PC-3 (cell line): ENCODE measurements at regions not wholly inside any gene's neighbourhood (a gene's known extent, or its start where the extent isn't known, plus 50 kb on each side); places are given as distances from the start of the nearest gene placed in this dataset.

ENCODE experiments used
- ATAC-seq: fragments of 200-7000 bp; cut with Tn5 transposase; 2 replicates; pipeline ENCODE4 v1.9.1; 2020; ENCODE audit warnings: mild to moderate bottlenecking, moderate library complexity
- BruUV-seq: library from RNA; stranded (reverse); fragments of 400-500 nt; replicated peaks from 2 replicates; lab custom pipeline; 2021; lab: Mats Ljungman, UMichigan
- CTCF ChIA-PET: fragments of 300-600 bp; sonication (Branson Sonifier 250); formaldehyde crosslinking; loops from one replicate; lab custom pipeline; 2022; ENCODE audit warnings: antibody characterized with exemption; lab: Charles Lee
- POLR2A ChIA-PET: fragments of 300-600 bp; sonication (Branson Sonifier 250); formaldehyde crosslinking; loops from one replicate; lab custom pipeline; 2022; ENCODE audit warnings: antibody characterized with exemption; ENCODE audit not compliant: unreplicated experiment; lab: Charles Lee
- DNase-seq: peaks from one replicate; pipeline ENCODE4 v3.0.0-alpha.2; 2015
- H2AFZ ChIP-seq: fragments of 300-600 bp; sonication (generic); 2 replicates; pipeline ENCODE4 v1.6.0; 2016; ENCODE audit warnings: antibody characterized with exemption, low read length
- H3F3A ChIP-seq: fragments of 300-600 bp; sonication (generic); one replicate; pipeline ENCODE4 v1.6.0; 2017; ENCODE audit warnings: antibody characterized with exemption, low read length, control low read depth, mild to moderate bottlenecking; ENCODE audit not compliant: unreplicated experiment
- H3K27ac ChIP-seq: fragments of 300-600 bp; sonication (generic); 2 replicates; pipeline ENCODE4 v1.5.1; 2016; ENCODE audit warnings: mild to moderate bottlenecking, low read length
- H3K27me3 ChIP-seq: fragments of 300-600 bp; sonication (generic); 2 replicates; pipeline ENCODE4 v1.6.1; 2016; ENCODE audit warnings: low read length, mixed read lengths
- H3K36me3 ChIP-seq: fragments of 300-600 bp; sonication (generic); 2 replicates; pipeline ENCODE4 v1.6.1; 2016; ENCODE audit warnings: low read depth, mixed run types, low read length, mixed read lengths
- H3K4me1 ChIP-seq: fragments of 300-600 bp; sonication (generic); 2 replicates; pipeline ENCODE4 v1.5.1; 2016; ENCODE audit warnings: low read length; ENCODE audit not compliant: insufficient read depth
- H3K4me2 ChIP-seq: fragments of 300-600 bp; sonication (generic); 2 replicates; pipeline ENCODE4 v1.6.0; 2016; ENCODE audit warnings: low read length
- H3K4me3 ChIP-seq: fragments of 300-600 bp; sonication (generic); 2 replicates; pipeline ENCODE4 v1.5.1; 2016; ENCODE audit warnings: mild to moderate bottlenecking, low read length, mixed read lengths
- H3K79me2 ChIP-seq: fragments of 300-600 bp; sonication (generic); 2 replicates; pipeline ENCODE4 v1.6.1; 2017; ENCODE audit warnings: low read length, mixed read lengths
- H3K9ac ChIP-seq: fragments of 300-600 bp; sonication (generic); 2 replicates; pipeline ENCODE4 v1.6.0; 2016; ENCODE audit warnings: mild to moderate bottlenecking, low read length
- H3K9me2 ChIP-seq: fragments of 300-600 bp; sonication (generic); replicated peaks from 2 replicates; pipeline ENCODE4 v1.6.1; 2016; ENCODE audit warnings: mixed run types, low read length, mixed read lengths
- H3K9me3 ChIP-seq: fragments of 300-600 bp; sonication (generic); 2 replicates; pipeline ENCODE4 v1.6.1; 2016; ENCODE audit warnings: low read length, mixed read lengths
- H4K20me1 ChIP-seq: fragments of 300-600 bp; sonication (generic); 2 replicates; pipeline ENCODE4 v1.6.1; 2016; ENCODE audit warnings: low read length, mixed read lengths
- EZH2 ChIP-seq: fragments of 300-600 bp; sonication (generic); IDR thresholded peaks from one replicate; pipeline ENCODE4 v1.6.1; 2017; ENCODE audit warnings: antibody characterized with exemption, mild to moderate bottlenecking, low read length; ENCODE audit not compliant: unreplicated experiment
- EZH2phosphoT487 ChIP-seq: fragments of 300-600 bp; sonication (generic); IDR thresholded peaks from 2 replicates; pipeline ENCODE4 v1.6.1; 2018; ENCODE audit warnings: mild to moderate bottlenecking, antibody characterized with exemption, low read length, borderline replicate concordance
- intact Hi-C: fragments of 100-400 bp; cut with micrococcal nuclease; formaldehyde crosslinking; loops from 2 replicates; pipeline ENCODE4 v1.9.0; 2023
- TF ChIP-seq, protein P1 (sequence below): fragments of 300-600 bp; sonication (generic); conservative IDR thresholded peaks from 2 replicates; pipeline ENCODE4 v1.5.1; 2017; ENCODE audit warnings: antibody characterized with exemption, low read depth, mild to moderate bottlenecking, low read length

DNA sequence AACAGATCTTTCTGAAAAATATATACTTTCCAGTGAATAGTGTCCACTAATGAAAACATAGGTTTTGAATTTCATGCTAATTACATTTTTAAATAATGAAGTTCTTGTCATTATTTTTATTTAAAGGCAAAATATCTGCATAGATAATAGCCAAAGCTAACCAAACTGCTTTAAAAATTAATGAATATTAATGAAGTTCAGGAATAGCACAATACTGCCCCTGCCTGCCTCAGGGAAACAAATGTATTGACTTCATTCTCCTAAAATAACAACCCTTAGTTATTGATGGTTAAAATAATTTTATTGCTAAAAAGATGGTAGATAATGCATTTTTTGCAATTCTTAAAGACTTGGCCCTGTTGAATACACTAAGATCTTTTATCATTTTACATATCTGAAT lies 103.6 kb upstream of the SSBP2 start:
- H3K4me3 ChIP-seq, result no peak overlapping the region
- ChIA-PET POLR2A (no interaction called here), CTCF (no interaction called here)
- no peak overlapping the region for H3K9ac ChIP-seq
- H2AFZ ChIP-seq, result no peak overlapping the region
- TF ChIP-seq EZH2 (no peak), EZH2phosphoT487 (no peak)
- TF ChIP-seq, protein P1, sequence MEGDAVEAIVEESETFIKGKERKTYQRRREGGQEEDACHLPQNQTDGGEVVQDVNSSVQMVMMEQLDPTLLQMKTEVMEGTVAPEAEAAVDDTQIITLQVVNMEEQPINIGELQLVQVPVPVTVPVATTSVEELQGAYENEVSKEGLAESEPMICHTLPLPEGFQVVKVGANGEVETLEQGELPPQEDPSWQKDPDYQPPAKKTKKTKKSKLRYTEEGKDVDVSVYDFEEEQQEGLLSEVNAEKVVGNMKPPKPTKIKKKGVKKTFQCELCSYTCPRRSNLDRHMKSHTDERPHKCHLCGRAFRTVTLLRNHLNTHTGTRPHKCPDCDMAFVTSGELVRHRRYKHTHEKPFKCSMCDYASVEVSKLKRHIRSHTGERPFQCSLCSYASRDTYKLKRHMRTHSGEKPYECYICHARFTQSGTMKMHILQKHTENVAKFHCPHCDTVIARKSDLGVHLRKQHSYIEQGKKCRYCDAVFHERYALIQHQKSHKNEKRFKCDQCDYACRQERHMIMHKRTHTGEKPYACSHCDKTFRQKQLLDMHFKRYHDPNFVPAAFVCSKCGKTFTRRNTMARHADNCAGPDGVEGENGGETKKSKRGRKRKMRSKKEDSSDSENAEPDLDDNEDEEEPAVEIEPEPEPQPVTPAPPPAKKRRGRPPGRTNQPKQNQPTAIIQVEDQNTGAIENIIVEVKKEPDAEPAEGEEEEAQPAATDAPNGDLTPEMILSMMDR, result peak; percentile 50
- H3K27me3 ChIP-seq, result no peaks in the 10 kb centered on the region
- H4K20me1 ChIP-seq, result no peaks in the 10 kb centered on the region
- BruUV-seq, result no TSS peak
- H3K27ac ChIP-seq, result no peak overlapping the region
- no peaks in the 10 kb centered on the region for H3K9me3 ChIP-seq
- intact Hi-C loops, result loop anchor here (5.0 kb wide), 4 partner anchors 118 to 1753 kb away; partner anchors contain the start of gene ATG10
- no peaks in the 10 kb centered on the region for H3K36me3 ChIP-seq
- peaks cover 16% of the 10 kb centered on the region for H3K4me1 ChIP-seq
- ATAC-seq (no peak), DNase-seq (no peak)
- no peaks in the 10 kb centered on the region for H3K9me2 ChIP-seq
- no peaks in the 10 kb centered on the region for H3F3A ChIP-seq
- no peak overlapping the region for H3K4me2 ChIP-seq
- H3K79me2 ChIP-seq, result no peaks in the 10 kb centered on the region

- H3K4me2 ChIP-seq, result no peak overlapping the region
- intact Hi-C loops, result loop anchor here (2.0 to 5.0 kb wide), 5 partner anchors 119 to 1754 kb away; partner anchors contain the start of gene ATG10
- TF ChIP-seq, protein P1, result no peak
- TF ChIP-seq EZH2 (no peak), EZH2phosphoT487 (no peak)
- no TSS peak for BruUV-seq
- H3K9me2 ChIP-seq, result no peaks in the 10 kb centered on the region
- no peak overlapping the region for H3K27ac ChIP-seq
- H2AFZ ChIP-seq, result no peak overlapping the region
- no peaks in the 10 kb centered on the region for H3K79me2 ChIP-seq
- H3K36me3 ChIP-seq, result no peaks in the 10 kb centered on the region
- H3K9ac ChIP-seq, result no peak overlapping the region
- no peaks in the 10 kb centered on the region for H3F3A ChIP-seq
- DNase-seq, result no peak
- CTCF ChIA-PET, result no interaction called here
- H3K4me1 ChIP-seq, result peaks cover 16% of the 10 kb centered on the region
- no peaks in the 10 kb centered on the region for H3K9me3 ChIP-seq
- no peaks in the 10 kb centered on the region for H4K20me1 ChIP-seq
- no peak overlapping the region for H3K4me3 ChIP-seq
- POLR2A ChIA-PET, result no interaction called here
- ATAC-seq, result no peak
- H3K27me3 ChIP-seq, result no peaks in the 10 kb centered on the region
Measured at GRCh38 chr5:81853030-81853357, 102.1 kb upstream of the SSBP2 start.

GRCh38 chr5:81852291-81853029 lies 101.6 kb upstream of the SSBP2 start:
- H3F3A ChIP-seq, result no peaks in the 10 kb centered on the region

More at GRCh38 chr5:81852291-81853029, 101.6 kb upstream of the SSBP2 start:
- Histone ChIP-seq H4K20me1 (no peaks in the 10 kb centered on the region), H3K27me3 (no peaks in the 10 kb centered on the region), H3K4me2 (peak overlapping the region; percentile 93; the same call in 1 of the 2 replicates), H3K9me2 (no peaks in the 10 kb centered on the region), H3K9me3 (no peaks in the 10 kb centered on the region), H3K36me3 (no peaks in the 10 kb centered on the region), H3K4me1 (peaks cover 12% of the 10 kb centered on the region), H3K79me2 (no peaks in the 10 kb centered on the region), H2AFZ (no peak overlapping the region), H3K27ac (no peak overlapping the region), H3K9ac (no peak overlapping the region), H3K4me3 (no peak overlapping the region)
- POLR2A ChIA-PET, result interaction anchor here (0.6 to 1.3 kb wide), 2 partner anchors 101 to 118 kb away, joined by 4 to 9 read pairs; partner anchors contain the start of gene SSBP2
- intact Hi-C loops, result loop anchor here (1.0 to 5.0 kb wide), 6 partner anchors 120 to 1755 kb away; partner anchors contain the start of gene ATG10
- no peak for TF ChIP-seq EZH2
- TF ChIP-seq, protein P1, result no peak
- ATAC-seq (no peak), DNase-seq (no peak)
- BruUV-seq, result no TSS peak
- CTCF ChIA-PET, result interaction anchor here (1.4 to 1.7 kb wide), 2 partner anchors 101 to 313 kb away, joined by 7 to 13 read pairs; partner anchors contain the start of gene SSBP2
